Fibroblast of lung (primary cell): ENCODE measurements at regions not wholly inside any gene's neighbourhood (a gene's known extent, or its start where the extent isn't known, plus 50 kb on each side); places are given as distances from the start of the nearest gene placed in this dataset.
A peak's percentile ranks its signal among the peaks of the same experiment; 100 is the strongest.

Experiments used
- DNase-seq, 2 donors: peaks; one replicate each; pipeline versions ENCODE4 v3.0.0 to v3.0.0-alpha.2; 2010; ENCODE audit warnings: low read depth in 2 of 2
- H2AFZ ChIP-seq: 2 replicates; pipeline ENCODE4 v1.5.1; 2012; ENCODE audit warnings: low read length, control low read depth, inconsistent platforms
- H3K27ac ChIP-seq: 2 replicates; pipeline ENCODE4 v1.5.1; 2011; ENCODE audit warnings: low read length, control low read depth; ENCODE audit not compliant: insufficient read depth
- H3K27me3 ChIP-seq: 2 replicates; pipeline ENCODE4 v1.5.1; 2011; ENCODE audit warnings: mild to moderate bottlenecking, low read length; ENCODE audit not compliant: control insufficient read depth, insufficient read depth
- H3K36me3 ChIP-seq: 2 replicates; pipeline ENCODE4 v1.5.1; 2011; ENCODE audit warnings: low read length; ENCODE audit not compliant: control insufficient read depth, insufficient read depth
- H3K4me1 ChIP-seq: 2 replicates; pipeline ENCODE4 v1.5.1; 2011; ENCODE audit warnings: low read length; ENCODE audit not compliant: control insufficient read depth, insufficient read depth; ENCODE audit errors: extremely low read depth
- H3K4me2 ChIP-seq: 2 replicates; pipeline ENCODE4 v1.5.1; 2011; ENCODE audit warnings: low read length, control low read depth; ENCODE audit not compliant: insufficient read depth; ENCODE audit errors: extremely low read depth
- H3K4me3 ChIP-seq, 4 experiments: fragments of 200-600 bp in 1 of 4; sonication (generic) in 1 of 4; replicated peaks in 1 of 4; 2 replicates each; pipeline ENCODE4 v1.5.1; 2011 to 2016; ENCODE audit warnings: low read length in 4 of 4, low read depth in 3 of 4, mild to moderate bottlenecking in 3 of 4, control low read depth in 2 of 4, inconsistent platforms in 1 of 4, mixed read lengths in 1 of 4; ENCODE audit not compliant: insufficient read depth in 1 of 4; ENCODE audit errors: control extremely low read depth in 1 of 4
- H3K79me2 ChIP-seq: 2 replicates; pipeline ENCODE4 v1.5.1; 2012; ENCODE audit warnings: mild to moderate bottlenecking, low read length, inconsistent platforms; ENCODE audit not compliant: control insufficient read depth, insufficient read depth
- H3K9ac ChIP-seq: 2 replicates; pipeline ENCODE4 v1.5.1; 2011; ENCODE audit warnings: mild to moderate bottlenecking, low read length, control low read depth; ENCODE audit not compliant: insufficient read depth
- H3K9me3 ChIP-seq: 2 replicates; pipeline ENCODE4 v1.5.1; 2012; ENCODE audit warnings: low read depth, low read length; ENCODE audit not compliant: control insufficient read depth, insufficient read depth
- H4K20me1 ChIP-seq: 2 replicates; pipeline ENCODE4 v1.5.1; 2011; ENCODE audit warnings: low read length; ENCODE audit not compliant: control insufficient read depth, insufficient read depth; ENCODE audit errors: extremely low read depth
- CTCF ChIP-seq, 2 donors: IDR thresholded peaks in 1 of 2; conservative IDR thresholded peaks in 1 of 2; 1 replicate in 1 of 2; 2 replicates in 1 of 2; pipeline ENCODE4 v1.5.1; 2011 to 2012; ENCODE audit warnings: low read length in 2 of 2, control low read depth in 1 of 2, inconsistent platforms in 1 of 2, low read depth in 1 of 2, mild to moderate bottlenecking in 1 of 2
- EZH2 ChIP-seq: IDR thresholded peaks from 2 replicates; pipeline ENCODE4 v1.5.1; 2012; ENCODE audit warnings: low read length, control low read depth, mild to moderate bottlenecking; ENCODE audit errors: missing control alignments

DNA sequence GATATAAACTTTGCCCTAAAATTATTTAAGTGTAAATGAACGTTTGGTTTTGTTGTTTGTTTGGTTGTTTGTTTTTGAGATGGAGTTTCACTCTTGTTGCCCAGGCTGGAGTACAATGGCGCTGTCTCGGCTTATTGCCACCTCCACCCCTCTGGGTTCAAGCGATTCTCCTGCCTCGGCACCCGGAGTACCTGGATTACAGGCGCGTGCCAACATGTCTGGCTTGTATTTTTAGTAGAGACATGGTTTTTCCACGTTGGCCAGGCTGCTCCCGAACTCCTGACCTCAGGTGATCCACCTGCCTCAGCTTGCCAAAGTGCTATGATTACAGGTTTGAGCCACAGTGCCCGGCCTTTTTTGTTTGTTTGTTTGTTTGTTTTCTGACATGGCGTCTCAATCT lies 87.9 kb upstream of the CHD2 start:
- DNase-seq: no peak
- Histone ChIP-seq H2AFZ (no peak overlapping the region), H3K27ac (no peak overlapping the region), H3K4me2 (no peak overlapping the region), H3K4me1 (peaks cover 3% of the 10 kb centered on the region), H3K36me3 (no peaks in the 10 kb centered on the region), H3K27me3 (no peaks in the 10 kb centered on the region), H3K9ac (no peak overlapping the region), H3K79me2 (no peaks in the 10 kb centered on the region), H3K4me3 (no peak overlapping the region), H4K20me1 (no peaks in the 10 kb centered on the region), H3K9me3 (no peaks in the 10 kb centered on the region)
- TF ChIP-seq CTCF (conservative IDR thresholded peaks at IDR 0.05 in 1 of 2, IDR thresholded peaks at IDR 0.05 in 1 of 2; ENCODE audit: low read depth in 1 of 2, low read length in 2 of 2) (no peak), EZH2 (no peak)

- no peak for DNase-seq
- H4K20me1 ChIP-seq: no peaks in the 10 kb centered on the region
- TF ChIP-seq EZH2 (no peak), CTCF (conservative IDR thresholded peaks at IDR 0.05 in 1 of 2, IDR thresholded peaks at IDR 0.05 in 1 of 2; ENCODE audit: low read depth in 1 of 2, low read length in 2 of 2) (no peak)
- no peak overlapping the region for H3K4me3 ChIP-seq
- no peak overlapping the region for H2AFZ ChIP-seq
- H3K9ac ChIP-seq: no peak overlapping the region
- no peaks in the 10 kb centered on the region for H3K4me1 ChIP-seq
- H3K4me2 ChIP-seq: no peak overlapping the region
- no peaks in the 10 kb centered on the region for H3K36me3 ChIP-seq
- H3K9me3 ChIP-seq: no peaks in the 10 kb centered on the region
- H3K27me3 ChIP-seq: no peaks in the 10 kb centered on the region
- H3K79me2 ChIP-seq: no peaks in the 10 kb centered on the region
- no peak overlapping the region for H3K27ac ChIP-seq
These were observed 86.6 kb upstream of the CHD2 start for GRCh38 chr15:92813485-92813884.

DNA sequence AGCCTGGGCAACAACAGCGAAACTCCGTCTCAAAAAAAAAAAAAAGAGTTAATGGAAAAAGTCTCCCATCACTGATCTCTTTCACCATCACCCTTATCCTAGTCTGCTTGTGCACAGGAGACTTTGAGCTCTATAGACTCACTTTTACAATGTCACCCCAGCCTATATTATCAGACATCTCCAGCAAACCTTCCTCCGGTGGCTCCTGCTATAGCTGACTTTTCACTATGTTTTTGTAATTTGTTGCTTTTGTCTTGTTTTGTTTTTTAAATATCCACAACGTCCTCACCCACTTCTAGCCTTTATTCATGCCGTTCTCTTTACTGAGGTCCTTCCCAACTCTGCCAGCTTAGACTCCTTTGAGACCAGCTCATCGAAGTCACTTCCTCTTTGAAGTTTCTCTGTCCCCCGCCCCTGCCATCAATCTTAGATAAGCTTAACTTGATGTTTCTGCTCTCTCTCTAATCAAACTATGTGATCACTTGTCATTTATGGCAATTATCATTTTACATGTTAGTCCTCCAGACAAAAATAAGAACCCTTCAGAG lies 82.7 kb upstream of the CHD2 start:
- Histone ChIP-seq H3K4me3 (no peak overlapping the region), H3K4me2 (no peak overlapping the region), H3K27me3 (no peaks in the 10 kb centered on the region), H2AFZ (peak overlapping the region; percentile 52), H3K4me1 (peaks cover 2% of the 10 kb centered on the region), H3K79me2 (no peaks in the 10 kb centered on the region), H3K27ac (no peak overlapping the region), H3K36me3 (no peaks in the 10 kb centered on the region), H3K9ac (no peak overlapping the region), H3K9me3 (no peaks in the 10 kb centered on the region), H4K20me1 (no peaks in the 10 kb centered on the region)
- TF ChIP-seq CTCF (conservative IDR thresholded peaks at IDR 0.05 in 1 of 2, IDR thresholded peaks at IDR 0.05 in 1 of 2; ENCODE audit: low read depth in 1 of 2, low read length in 2 of 2) (no peak), EZH2 (no peak)
- peak in 1 of 2 donors; percentile 24 for DNase-seq
